PFSK-1 (cell line): ENCODE measurements at regions not wholly inside any gene's neighbourhood (a gene's known extent, or its start where the extent isn't known, plus 50 kb on each side); places are given as distances from the start of the nearest gene placed in this dataset.

ENCODE experiments used
- FOXP2 ChIP-seq: optimal IDR thresholded peaks from 2 replicates; pipeline ENCODE3; 2011; ENCODE audit warnings: borderline replicate concordance, control low read depth, inconsistent platforms; ENCODE audit not compliant: insufficient read depth; ENCODE audit errors: extremely low read length, extremely low read depth
- POLR2AphosphoS5 ChIP-seq: IDR thresholded peaks from 2 replicates; pipeline ENCODE4 v1.6.1; 2012; ENCODE audit warnings: low read depth, mild to moderate bottlenecking, control low read depth, low read length, moderate library complexity
- SIN3A ChIP-seq: IDR thresholded peaks from 2 replicates; pipeline ENCODE4 v1.6.1; 2012; ENCODE audit warnings: mild to moderate bottlenecking, low read length, moderate library complexity, borderline replicate concordance; ENCODE audit not compliant: insufficient read depth
- TAF1 ChIP-seq: IDR thresholded peaks from 2 replicates; pipeline ENCODE4 v1.6.1; 2012; ENCODE audit warnings: low read length, control low read depth, borderline replicate concordance; ENCODE audit not compliant: insufficient read depth
- TF ChIP-seq, protein P1 (sequence below), 2 experiments: IDR thresholded peaks; 2 replicates each; pipeline versions ENCODE4 v1.6.1 to v1.8.0; 2011 to 2012; ENCODE audit warnings: low read depth in 2 of 2, low read length in 2 of 2, control low read depth in 1 of 2, inconsistent platforms in 1 of 2, mild to moderate bottlenecking in 1 of 2, moderate library complexity in 1 of 2; ENCODE audit not compliant: insufficient read depth in 1 of 2

DNA sequence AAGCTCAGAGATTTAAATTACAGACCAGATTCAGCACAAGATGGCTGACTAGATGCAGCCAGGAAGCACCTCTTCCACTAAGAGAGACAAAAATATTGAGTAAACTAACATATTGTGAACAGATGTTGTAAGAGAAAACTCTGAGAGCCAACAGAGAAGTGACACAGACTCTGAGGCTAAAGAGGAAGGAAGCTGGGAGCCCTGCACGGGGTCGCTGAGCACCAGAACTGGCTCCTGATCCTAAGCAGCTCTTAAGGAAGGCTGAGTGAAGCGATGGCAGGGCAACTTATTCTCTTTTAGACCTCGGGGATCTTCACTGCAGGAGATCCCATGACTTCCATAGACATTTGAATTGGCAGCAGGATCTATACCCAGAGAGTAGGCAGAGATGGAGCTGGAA is 578.0 kb upstream of the GRM7 start:
- no peak for TF ChIP-seq TAF1

DNA sequence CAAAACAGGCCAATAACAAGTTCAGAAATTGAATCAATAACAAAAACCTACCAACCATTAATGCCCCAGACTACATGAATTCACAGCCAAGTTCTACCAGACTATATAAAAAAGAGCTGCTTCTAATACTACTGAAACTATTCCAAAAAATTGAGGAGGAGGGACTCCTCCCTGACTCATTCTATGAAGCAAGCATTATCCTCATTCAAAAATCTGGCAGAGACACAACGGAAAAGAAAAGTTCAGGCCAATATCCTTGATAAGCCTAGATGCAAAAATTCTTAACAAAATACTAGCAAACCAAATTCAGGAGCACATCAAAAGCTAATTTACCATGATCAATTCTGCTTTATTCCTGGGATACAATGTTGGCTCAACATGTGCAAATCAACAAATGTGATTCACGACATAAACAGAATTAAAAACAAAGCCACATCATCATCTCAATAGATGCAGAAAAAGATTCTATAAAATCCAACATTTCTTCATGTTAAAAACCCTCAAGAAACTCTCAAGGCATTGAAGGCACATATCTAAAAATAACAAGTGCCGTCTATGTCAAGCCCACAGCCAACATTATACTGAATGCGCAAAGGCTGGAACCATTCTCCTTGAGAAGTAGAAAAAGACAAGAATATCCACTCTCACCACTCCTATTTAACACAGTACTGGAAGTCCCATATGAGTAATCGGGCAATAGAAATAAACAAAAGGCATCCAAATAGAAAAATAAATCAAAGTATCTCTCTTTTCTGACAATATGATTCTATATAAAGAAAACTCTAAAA is 573.6 kb upstream of the GRM7 start:
- TF ChIP-seq FOXP2 (no peak), TAF1 (no peak), POLR2AphosphoS5 (no peak), SIN3A (no peak)
- TF ChIP-seq, protein P1, sequence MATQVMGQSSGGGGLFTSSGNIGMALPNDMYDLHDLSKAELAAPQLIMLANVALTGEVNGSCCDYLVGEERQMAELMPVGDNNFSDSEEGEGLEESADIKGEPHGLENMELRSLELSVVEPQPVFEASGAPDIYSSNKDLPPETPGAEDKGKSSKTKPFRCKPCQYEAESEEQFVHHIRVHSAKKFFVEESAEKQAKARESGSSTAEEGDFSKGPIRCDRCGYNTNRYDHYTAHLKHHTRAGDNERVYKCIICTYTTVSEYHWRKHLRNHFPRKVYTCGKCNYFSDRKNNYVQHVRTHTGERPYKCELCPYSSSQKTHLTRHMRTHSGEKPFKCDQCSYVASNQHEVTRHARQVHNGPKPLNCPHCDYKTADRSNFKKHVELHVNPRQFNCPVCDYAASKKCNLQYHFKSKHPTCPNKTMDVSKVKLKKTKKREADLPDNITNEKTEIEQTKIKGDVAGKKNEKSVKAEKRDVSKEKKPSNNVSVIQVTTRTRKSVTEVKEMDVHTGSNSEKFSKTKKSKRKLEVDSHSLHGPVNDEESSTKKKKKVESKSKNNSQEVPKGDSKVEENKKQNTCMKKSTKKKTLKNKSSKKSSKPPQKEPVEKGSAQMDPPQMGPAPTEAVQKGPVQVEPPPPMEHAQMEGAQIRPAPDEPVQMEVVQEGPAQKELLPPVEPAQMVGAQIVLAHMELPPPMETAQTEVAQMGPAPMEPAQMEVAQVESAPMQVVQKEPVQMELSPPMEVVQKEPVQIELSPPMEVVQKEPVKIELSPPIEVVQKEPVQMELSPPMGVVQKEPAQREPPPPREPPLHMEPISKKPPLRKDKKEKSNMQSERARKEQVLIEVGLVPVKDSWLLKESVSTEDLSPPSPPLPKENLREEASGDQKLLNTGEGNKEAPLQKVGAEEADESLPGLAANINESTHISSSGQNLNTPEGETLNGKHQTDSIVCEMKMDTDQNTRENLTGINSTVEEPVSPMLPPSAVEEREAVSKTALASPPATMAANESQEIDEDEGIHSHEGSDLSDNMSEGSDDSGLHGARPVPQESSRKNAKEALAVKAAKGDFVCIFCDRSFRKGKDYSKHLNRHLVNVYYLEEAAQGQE (IDR thresholded peaks at IDR 0.05; ENCODE audit: insufficient read depth in 1 of 2, low read depth in 2 of 2, low read length in 2 of 2) = no peak

DNA sequence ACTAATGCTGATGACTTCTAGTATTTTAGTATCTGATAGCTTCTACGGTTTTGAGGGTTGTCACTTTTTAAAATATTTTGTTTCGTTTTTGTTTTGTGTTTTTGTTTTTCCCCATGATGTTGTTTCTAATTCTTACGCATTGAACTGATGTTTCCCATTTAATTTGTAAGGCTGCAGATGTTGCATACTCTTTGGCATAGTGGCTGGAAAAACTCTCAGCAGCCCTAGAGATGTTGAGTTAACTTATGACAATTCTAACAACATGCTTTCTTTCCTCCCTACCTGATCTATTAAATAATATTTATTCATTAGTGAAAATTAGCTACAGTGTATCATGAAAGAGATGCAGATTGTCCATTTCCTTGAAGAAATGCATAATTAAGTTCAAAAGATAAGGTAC is 559.3 kb upstream of the GRM7 start:
- TF ChIP-seq TAF1 = no peak
- no peak for TF ChIP-seq FOXP2
- TF ChIP-seq, protein P1 (IDR thresholded peaks at IDR 0.05; ENCODE audit: insufficient read depth in 1 of 2, low read depth in 2 of 2, low read length in 2 of 2) = no peak
- no peak for TF ChIP-seq POLR2AphosphoS5
- TF ChIP-seq SIN3A = no peak

DNA sequence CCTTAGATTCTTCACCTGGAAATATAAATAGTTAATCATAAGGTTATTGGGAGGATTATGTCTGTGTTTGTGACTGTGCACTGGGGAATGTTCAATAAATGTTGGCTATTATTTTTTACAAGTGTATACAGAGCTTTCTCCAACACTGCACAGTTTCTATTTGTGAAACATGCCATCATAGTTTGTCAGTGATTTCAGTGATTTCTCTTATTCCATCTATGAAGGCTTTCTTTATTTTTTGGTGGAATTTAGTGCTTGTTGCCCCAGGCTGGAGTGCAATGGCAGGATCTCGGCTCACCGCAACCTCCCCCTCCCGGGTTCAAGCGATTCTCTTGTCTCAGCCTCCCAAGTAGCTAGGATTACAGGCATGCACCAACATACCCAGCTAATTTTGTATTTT is 545.0 kb upstream of the GRM7 start:
- TF ChIP-seq FOXP2 (no peak), TAF1 (no peak), SIN3A (no peak), POLR2AphosphoS5 (no peak)
- TF ChIP-seq, protein P1 (IDR thresholded peaks at IDR 0.05; ENCODE audit: insufficient read depth in 1 of 2, low read depth in 2 of 2, low read length in 2 of 2) = no peak

DNA sequence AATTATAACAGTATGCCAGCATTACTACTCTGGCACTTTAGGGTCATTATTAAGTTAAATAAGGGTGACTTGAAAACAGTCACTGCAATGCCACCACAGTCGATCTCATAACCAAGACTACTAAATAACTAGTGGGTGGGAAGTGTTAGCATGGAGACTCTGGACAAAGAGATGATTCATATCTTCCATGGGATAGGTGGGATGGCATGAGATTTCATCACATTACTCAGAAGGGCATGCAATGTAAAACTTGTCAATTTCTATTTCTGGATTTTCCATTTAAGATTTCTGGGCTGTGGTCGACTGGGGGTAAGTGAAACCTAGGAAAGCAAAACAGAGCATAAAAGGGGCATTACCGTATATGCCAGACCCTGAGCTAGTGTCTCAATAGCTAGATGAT is 538.9 kb upstream of the GRM7 start:
- TF ChIP-seq SIN3A = no peak
- TF ChIP-seq FOXP2 = no peak
- TF ChIP-seq, protein P1 (IDR thresholded peaks at IDR 0.05; ENCODE audit: insufficient read depth in 1 of 2, low read depth in 2 of 2, low read length in 2 of 2) = no peak
- no peak for TF ChIP-seq POLR2AphosphoS5
- no peak for TF ChIP-seq TAF1
